Neutrophil (primary cell): ENCODE measurements at regions not wholly inside any gene's neighbourhood (a gene's known extent, or its start where the extent isn't known, plus 50 kb on each side); places are given as distances from the start of the nearest gene placed in this dataset.

Source experiments
- H3K27ac ChIP-seq: fragments of 200-600 bp; sonication (generic); 2 replicates; pipeline ENCODE4 v1.5.1; 2016; ENCODE audit warnings: mild to moderate bottlenecking, moderate library complexity
- H3K27me3 ChIP-seq: fragments of 200-600 bp; sonication (generic); 2 replicates; pipeline ENCODE4 v1.6.0; 2016; ENCODE audit warnings: mild to moderate bottlenecking
- H3K36me3 ChIP-seq: fragments of 200-600 bp; sonication (generic); 2 replicates; pipeline ENCODE4 v1.5.1; 2017
- H3K4me1 ChIP-seq, 2 experiments: fragments of 200-600 bp in 1 of 2; sonication (generic) in 1 of 2; 1 replicate in 1 of 2; 2 replicates in 1 of 2; pipeline versions ENCODE4 v1.5.1 to v1.6.1; 2013 to 2016; ENCODE audit warnings: low read depth in 1 of 2, low read length in 1 of 2, mild to moderate bottlenecking in 1 of 2, moderate library complexity in 1 of 2; ENCODE audit not compliant: control insufficient read depth in 1 of 2, insufficient read depth in 1 of 2
- H3K4me3 ChIP-seq, 2 experiments: fragments of 200-600 bp in 1 of 2; sonication (generic) in 1 of 2; 1 replicate in 1 of 2; 2 replicates in 1 of 2; pipeline ENCODE4 v1.5.1; 2013 to 2016; ENCODE audit warnings: low read depth in 1 of 2, low read length in 1 of 2, mild to moderate bottlenecking in 1 of 2, moderate library complexity in 1 of 2
- H3K9me3 ChIP-seq: fragments of 200-600 bp; sonication (generic); 2 replicates; pipeline ENCODE4 v1.5.1; 2016
- TF ChIP-seq, protein P1 (sequence below): fragments of 200-600 bp; sonication (generic); IDR thresholded peaks from 2 replicates; pipeline ENCODE4 v1.5.1; 2016; ENCODE audit warnings: antibody characterized with exemption

DNA sequence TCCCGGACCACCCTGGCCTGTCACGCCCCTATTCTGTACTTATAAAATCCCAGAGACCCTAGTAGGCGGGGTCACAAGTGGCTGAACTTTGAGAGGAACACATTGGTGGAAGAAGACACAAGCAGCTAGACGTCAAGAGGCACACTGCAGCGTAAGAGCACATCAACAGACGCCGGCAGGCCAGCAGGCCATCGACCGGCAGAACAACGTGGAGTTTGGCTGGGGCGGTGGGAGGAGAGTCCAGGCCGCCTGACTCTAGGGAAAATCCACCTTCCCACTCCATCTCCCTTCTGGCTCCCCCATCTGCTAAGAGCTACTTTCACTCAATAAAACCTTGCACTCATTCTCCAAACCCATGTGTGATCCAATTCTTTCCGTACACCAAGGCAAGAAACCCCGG is 601.8 kb upstream of the CDH2 start:
- H3K27me3 ChIP-seq = no peaks in the 10 kb centered on the region
- TF ChIP-seq, protein P1, sequence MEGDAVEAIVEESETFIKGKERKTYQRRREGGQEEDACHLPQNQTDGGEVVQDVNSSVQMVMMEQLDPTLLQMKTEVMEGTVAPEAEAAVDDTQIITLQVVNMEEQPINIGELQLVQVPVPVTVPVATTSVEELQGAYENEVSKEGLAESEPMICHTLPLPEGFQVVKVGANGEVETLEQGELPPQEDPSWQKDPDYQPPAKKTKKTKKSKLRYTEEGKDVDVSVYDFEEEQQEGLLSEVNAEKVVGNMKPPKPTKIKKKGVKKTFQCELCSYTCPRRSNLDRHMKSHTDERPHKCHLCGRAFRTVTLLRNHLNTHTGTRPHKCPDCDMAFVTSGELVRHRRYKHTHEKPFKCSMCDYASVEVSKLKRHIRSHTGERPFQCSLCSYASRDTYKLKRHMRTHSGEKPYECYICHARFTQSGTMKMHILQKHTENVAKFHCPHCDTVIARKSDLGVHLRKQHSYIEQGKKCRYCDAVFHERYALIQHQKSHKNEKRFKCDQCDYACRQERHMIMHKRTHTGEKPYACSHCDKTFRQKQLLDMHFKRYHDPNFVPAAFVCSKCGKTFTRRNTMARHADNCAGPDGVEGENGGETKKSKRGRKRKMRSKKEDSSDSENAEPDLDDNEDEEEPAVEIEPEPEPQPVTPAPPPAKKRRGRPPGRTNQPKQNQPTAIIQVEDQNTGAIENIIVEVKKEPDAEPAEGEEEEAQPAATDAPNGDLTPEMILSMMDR = no peak
- H3K4me3 ChIP-seq = no peak overlapping the region
- no peak overlapping the region for H3K27ac ChIP-seq
- H3K4me1 ChIP-seq = no peaks in the 10 kb centered on the region
- no peaks in the 10 kb centered on the region for H3K9me3 ChIP-seq
- H3K36me3 ChIP-seq = no peaks in the 10 kb centered on the region

DNA sequence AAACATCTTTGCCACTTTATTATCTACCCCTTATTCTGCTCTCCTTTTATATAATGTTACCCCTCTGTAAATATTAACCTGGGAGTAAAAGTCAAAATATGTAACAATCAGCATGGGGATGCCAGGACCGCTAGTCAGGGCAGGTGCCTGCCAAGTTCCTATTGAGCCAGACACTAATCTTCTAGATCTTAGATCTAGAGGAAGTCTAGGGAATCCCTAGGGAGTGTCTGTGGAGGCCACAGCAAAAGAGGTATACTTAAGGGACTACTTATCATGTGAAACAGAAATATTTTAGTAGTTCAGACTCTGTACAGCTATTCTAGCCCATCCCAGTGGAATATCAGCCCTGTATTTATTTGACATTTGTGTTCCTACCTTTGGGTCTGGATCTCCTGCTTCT is 600.8 kb upstream of the CDH2 start:
- TF ChIP-seq, protein P1 = no peak
- no peaks in the 10 kb centered on the region for H3K27me3 ChIP-seq
- H3K36me3 ChIP-seq = no peaks in the 10 kb centered on the region
- no peaks in the 10 kb centered on the region for H3K9me3 ChIP-seq
- no peak overlapping the region for H3K27ac ChIP-seq
- no peak overlapping the region for H3K4me3 ChIP-seq
- no peaks in the 10 kb centered on the region for H3K4me1 ChIP-seq

DNA sequence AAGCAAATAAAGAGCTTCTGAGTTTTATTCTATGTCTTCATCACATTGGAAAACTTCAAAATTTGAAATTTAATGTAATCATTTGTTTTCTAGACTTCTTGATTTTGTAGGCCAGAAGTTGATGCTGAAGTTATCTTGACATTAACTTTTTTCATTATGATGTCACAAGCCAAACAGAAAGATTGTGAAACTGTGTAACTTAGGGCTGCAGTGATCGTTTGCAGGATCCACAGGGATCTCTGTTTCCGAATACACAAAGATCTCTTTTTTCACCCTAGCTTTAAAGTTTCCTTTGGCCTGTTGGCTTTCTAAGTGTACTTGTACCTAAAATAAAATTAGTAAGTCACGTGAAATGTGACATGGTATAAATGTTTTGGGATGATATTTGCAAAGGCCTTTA is 594.9 kb upstream of the CDH2 start:
- Histone ChIP-seq H3K27me3 (no peaks in the 10 kb centered on the region), H3K36me3 (no peaks in the 10 kb centered on the region), H3K27ac (no peak overlapping the region), H3K9me3 (no peaks in the 10 kb centered on the region), H3K4me1 (no peaks in the 10 kb centered on the region), H3K4me3 (no peak overlapping the region)
- TF ChIP-seq, protein P1 = no peak

DNA sequence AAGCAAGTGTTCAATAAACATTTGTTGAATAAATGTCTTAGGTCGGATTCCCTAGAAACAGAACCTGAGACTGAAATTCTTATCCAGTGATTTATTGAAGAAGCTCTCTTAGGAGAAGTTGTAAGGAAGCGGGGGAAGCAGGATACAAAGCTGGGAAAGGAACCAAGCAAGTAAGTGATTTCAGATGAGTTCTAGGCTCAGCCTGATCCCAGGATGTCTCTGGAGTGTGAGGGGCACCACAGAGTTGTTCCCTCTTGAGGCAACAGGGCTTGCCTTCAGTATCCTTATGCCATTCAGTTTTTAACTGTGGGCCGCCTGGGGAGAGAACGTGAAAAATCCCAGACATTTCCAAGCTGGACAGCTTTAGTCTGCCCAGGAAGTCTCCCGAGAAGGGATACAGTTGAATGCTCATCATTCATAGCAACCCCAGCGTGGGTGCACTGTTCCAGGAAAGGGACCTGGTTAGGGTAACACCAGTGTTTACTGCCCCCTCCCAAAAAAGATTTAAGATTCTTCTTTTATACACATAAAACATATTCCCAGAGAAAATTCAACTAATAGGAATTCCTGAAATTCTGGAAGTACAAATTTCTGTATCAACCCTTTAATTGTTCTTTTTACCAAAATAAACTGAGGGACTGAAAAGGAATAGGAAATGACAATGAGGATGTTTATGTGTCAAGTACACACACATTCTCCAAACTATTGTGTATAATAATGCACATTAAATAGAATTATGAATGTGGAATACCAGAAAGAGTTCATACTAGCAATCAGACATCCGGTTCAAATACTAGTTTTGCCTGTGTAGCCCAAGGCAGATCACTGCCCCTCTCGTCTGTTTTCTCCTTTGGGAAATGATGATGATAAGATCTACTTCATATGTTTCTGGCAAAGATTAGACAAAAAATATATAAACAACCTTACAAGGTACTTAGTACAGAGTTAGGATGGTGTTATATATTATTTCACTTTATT is 592.1 kb upstream of the CDH2 start:
- TF ChIP-seq, protein P1 = no peak
- H3K9me3 ChIP-seq = no peaks in the 10 kb centered on the region
- no peak overlapping the region for H3K27ac ChIP-seq
- H3K4me3 ChIP-seq = no peak overlapping the region
- H3K36me3 ChIP-seq = no peaks in the 10 kb centered on the region
- H3K4me1 ChIP-seq = no peaks in the 10 kb centered on the region
- H3K27me3 ChIP-seq = no peaks in the 10 kb centered on the region

DNA sequence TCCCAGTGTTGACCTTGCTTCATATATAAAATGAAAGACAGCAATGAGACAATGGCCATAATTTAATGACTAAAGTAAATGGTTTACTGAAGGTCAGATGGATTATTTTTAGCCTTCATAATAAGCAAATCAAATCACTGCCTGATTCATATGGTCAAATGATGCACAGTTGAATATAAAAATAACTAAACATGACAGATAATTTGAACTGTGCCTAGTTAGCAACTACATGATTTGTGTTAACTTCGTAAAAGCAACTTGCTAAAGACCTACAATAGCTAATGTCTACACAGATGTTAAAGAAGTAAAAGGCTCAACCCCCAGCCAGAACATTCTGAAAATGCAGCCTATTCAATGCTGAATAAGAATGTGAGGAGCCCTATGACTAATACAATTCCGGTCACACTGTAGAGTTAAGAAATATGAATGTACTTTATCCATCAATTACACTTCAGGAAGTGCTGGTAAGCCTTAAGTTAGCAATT is 590.8 kb upstream of the CDH2 start:
- Histone ChIP-seq H3K4me3 (no peak overlapping the region), H3K4me1 (no peaks in the 10 kb centered on the region), H3K27ac (no peak overlapping the region), H3K9me3 (no peaks in the 10 kb centered on the region), H3K27me3 (no peaks in the 10 kb centered on the region), H3K36me3 (no peaks in the 10 kb centered on the region)
- TF ChIP-seq, protein P1 = no peak
